ENCODE measurements at regions not wholly inside any gene's neighbourhood (a gene's known extent, or its start where the extent isn't known, plus 50 kb on each side); places are given as distances from the start of the nearest gene placed in this dataset.

DNA sequence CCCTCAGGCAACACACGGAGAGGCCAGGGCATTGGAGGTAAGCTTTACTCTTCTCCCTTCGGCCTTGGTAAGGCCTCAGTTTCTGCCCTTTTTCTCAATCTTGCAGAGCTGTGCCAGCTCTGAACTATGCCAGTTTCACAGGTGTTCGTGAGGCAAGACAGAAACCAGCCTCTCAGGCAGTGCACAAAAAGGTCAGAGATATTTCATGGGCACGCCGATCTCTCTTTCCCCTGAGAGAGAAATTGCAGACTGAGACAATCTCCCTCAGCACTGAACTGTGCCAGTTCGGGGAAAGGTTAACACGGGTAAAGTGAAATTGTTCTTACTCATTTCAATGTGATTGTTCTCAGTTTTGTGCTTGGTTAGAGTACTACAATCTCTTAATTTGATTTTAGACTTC lies 88.5 kb downstream of the GMNC start:
- no peak for TF ChIP-seq CTCF (IDR thresholded peaks at IDR 0.05)
- no peak for TF ChIP-seq POLR2A (IDR thresholded peaks at IDR 0.05)
- no peak for TF ChIP-seq POLR2AphosphoS5 (IDR thresholded peaks at IDR 0.05; ENCODE audit: insufficient read depth in 1 of 2, low read depth in 1 of 2)
